ENCODE measurements at regions not wholly inside any gene's neighbourhood (a gene's known extent, or its start where the extent isn't known, plus 50 kb on each side); places are given as distances from the start of the nearest gene placed in this dataset.

GRCh38 chr22:49076300-49077035, 751.2 kb downstream of the BRD1 start:
- Histone ChIP-seq H3K36me3 (no peaks in the 10 kb centered on the region), H3K4me1 (ENCODE audit: low read depth) (no peaks in the 10 kb centered on the region), H3K9me3 (ENCODE audit: low read depth) (no peaks in the 10 kb centered on the region), H3K4me3 (no peak overlapping the region), H3K27me3 (peaks cover 5% of the 10 kb centered on the region), H3K27ac (no peak overlapping the region)
- DNase-seq (ENCODE audit: low read depth in 1 of 2, low spot score in 1 of 2) = no peak
- no peak for TF ChIP-seq CTCF (IDR thresholded peaks at IDR 0.05; ENCODE audit: low read depth, low read length)

- TF ChIP-seq CTCF (IDR thresholded peaks at IDR 0.05; ENCODE audit: low read depth, low read length) = no peak
- H3K4me1 ChIP-seq (ENCODE audit: low read depth) = peaks cover 4% of the 10 kb centered on the region
- no peaks in the 10 kb centered on the region for H3K9me3 ChIP-seq (ENCODE audit: low read depth)
- H3K4me3 ChIP-seq = no peak overlapping the region
- H3K27me3 ChIP-seq = peaks cover 5% of the 10 kb centered on the region
- H3K27ac ChIP-seq = no peak overlapping the region
- H3K36me3 ChIP-seq = no peaks in the 10 kb centered on the region
- DNase-seq (ENCODE audit: low read depth in 1 of 2, low spot score in 1 of 2) = no peak
These were observed 752.5 kb downstream of the BRD1 start for GRCh38 chr22:49075150-49075549.

GRCh38 chr22:49073873-49074417, 753.7 kb downstream of the BRD1 start:
- no peak overlapping the region for H3K4me3 ChIP-seq
- peaks cover 4% of the 10 kb centered on the region for H3K4me1 ChIP-seq (ENCODE audit: low read depth)
- DNase-seq (ENCODE audit: low read depth in 1 of 2, low spot score in 1 of 2) = no peak
- H3K36me3 ChIP-seq = no peaks in the 10 kb centered on the region
- no peaks in the 10 kb centered on the region for H3K9me3 ChIP-seq (ENCODE audit: low read depth)
- no peak for TF ChIP-seq CTCF (IDR thresholded peaks at IDR 0.05; ENCODE audit: low read depth, low read length)
- peaks cover 5% of the 10 kb centered on the region for H3K27me3 ChIP-seq
- H3K27ac ChIP-seq = no peak overlapping the region

GRCh38 chr22:49072996-49073645, 754.6 kb downstream of the BRD1 start:
- no peak overlapping the region for H3K27ac ChIP-seq
- H3K9me3 ChIP-seq (ENCODE audit: low read depth) = no peaks in the 10 kb centered on the region
- H3K27me3 ChIP-seq = peaks cover 5% of the 10 kb centered on the region
- DNase-seq (ENCODE audit: low read depth in 1 of 2, low spot score in 1 of 2) = no peak
- H3K36me3 ChIP-seq = no peaks in the 10 kb centered on the region
- H3K4me3 ChIP-seq = no peak overlapping the region
- TF ChIP-seq CTCF (IDR thresholded peaks at IDR 0.05; ENCODE audit: low read depth, low read length) = no peak
- peaks cover 4% of the 10 kb centered on the region for H3K4me1 ChIP-seq (ENCODE audit: low read depth)

- H3K27ac ChIP-seq = no peak overlapping the region
- no peak overlapping the region for H3K4me3 ChIP-seq
- peak in 1 of 2 donors; percentile 18 for DNase-seq (ENCODE audit: low read depth in 1 of 2, low spot score in 1 of 2)
- H3K27me3 ChIP-seq = peaks cover 5% of the 10 kb centered on the region
- H3K4me1 ChIP-seq (ENCODE audit: low read depth) = peaks cover 4% of the 10 kb centered on the region
- no peaks in the 10 kb centered on the region for H3K36me3 ChIP-seq
- H3K9me3 ChIP-seq (ENCODE audit: low read depth) = no peaks in the 10 kb centered on the region
- no peak for TF ChIP-seq CTCF (IDR thresholded peaks at IDR 0.05; ENCODE audit: low read depth, low read length)
These were observed 757.2 kb downstream of the BRD1 start for GRCh38 chr22:49070501-49070900.
